HCT116 (cell line): ENCODE measurements at regions not wholly inside any gene's neighbourhood (a gene's known extent, or its start where the extent isn't known, plus 50 kb on each side); places are given as distances from the start of the nearest gene placed in this dataset.

Source experiments
- ATAC-seq: fragments of 200-7000 bp; cut with Tn5 transposase; 2 replicates; pipeline ENCODE4 v1.9.1; 2020; ENCODE audit warnings: mild to moderate bottlenecking, moderate library complexity
- BruUV-seq: library from RNA; stranded (reverse); fragments of 400-500 nt; replicated peaks from 2 replicates; lab custom pipeline; 2021; lab: Mats Ljungman, UMichigan
- CTCF ChIA-PET: fragments of 300-600 bp; sonication (Branson Sonifier 250); formaldehyde crosslinking; loops from one replicate; lab custom pipeline; 2021; ENCODE audit warnings: antibody characterized with exemption; lab: Charles Lee
- POLR2A ChIA-PET: fragments of 300-600, 350-600 bp; sonication (Branson Sonifier 250); formaldehyde crosslinking; loops from one replicate; lab custom pipeline; 2021; ENCODE audit warnings: antibody characterized with exemption; lab: Charles Lee
- RAD21 ChIA-PET, 2 experiments: fragments of 300-600 bp; sonication (Branson Sonifier 250); formaldehyde crosslinking; loops; one replicate each; lab custom pipeline; 2023; ENCODE audit warnings: low total read pairs in 2 of 2; ENCODE audit not compliant: uncharacterized antibody in 2 of 2, unreplicated experiment in 2 of 2, low non-redundant PET in 1 of 2; lab: Charles Lee
- DNase-seq: peaks from one replicate; pipeline ENCODE4 v3.0.0-alpha.2; 2010; ENCODE audit warnings: low read depth, low spot score
- H2AFZ ChIP-seq: fragments of 200-600 bp; shearing (Covaris generic), sonication (generic); 2 replicates; pipeline ENCODE4 v1.6.1; 2017; ENCODE audit warnings: low read depth, mixed run types, mixed read lengths, antibody characterized with exemption, low read length; ENCODE audit not compliant: poor library complexity, severe bottlenecking
- H3K27ac ChIP-seq: 2 replicates; pipeline ENCODE4 v1.5.1; 2012; ENCODE audit warnings: low read depth, low read length
- H3K27me3 ChIP-seq: fragments of 200-600 bp; sonication (generic); 2 replicates; pipeline ENCODE4 v1.6.1; 2016; ENCODE audit warnings: mixed run types, low read length, mixed read lengths; ENCODE audit not compliant: insufficient read depth
- H3K36me3 ChIP-seq, 2 experiments: fragments of 200-500 bp in 1 of 2; fragments of 200-600 bp in 1 of 2; sonication (Bioruptor generic) in 1 of 2; sonication (generic) in 1 of 2; 2 replicates each; pipeline versions ENCODE4 v1.5.1 to v1.6.1; 2014 to 2016; ENCODE audit warnings: low read length in 2 of 2, inconsistent platforms in 1 of 2, mixed read lengths in 1 of 2, mixed run types in 1 of 2; ENCODE audit not compliant: insufficient read depth in 2 of 2, control insufficient read depth in 1 of 2
- H3K4me1 ChIP-seq, 2 experiments: fragments of 200-600 bp in 1 of 2; sonication (generic) in 1 of 2; 2 replicates each; pipeline versions ENCODE4 v1.5.1 to v1.6.1; 2012 to 2017; ENCODE audit warnings: low read length in 2 of 2, inconsistent platforms in 1 of 2, mild to moderate bottlenecking in 1 of 2, mixed read lengths in 1 of 2, mixed run types in 1 of 2, moderate library complexity in 1 of 2; ENCODE audit not compliant: insufficient read depth in 2 of 2, control insufficient read depth in 1 of 2
- H3K4me2 ChIP-seq: fragments of 200-600 bp; sonication (generic); 2 replicates; pipeline ENCODE4 v1.6.1; 2017; ENCODE audit warnings: mixed run types, low read length, mixed read lengths
- H3K4me3 ChIP-seq, 2 experiments: fragments of 200-600 bp in 1 of 2; sonication (generic) in 1 of 2; replicated peaks in 1 of 2; 2 replicates each; pipeline ENCODE4 v1.5.1; 2011 to 2016; ENCODE audit warnings: low read length in 2 of 2, control low read depth in 1 of 2, low read depth in 1 of 2, mild to moderate bottlenecking in 1 of 2, mixed read lengths in 1 of 2, mixed run types in 1 of 2
- H3K79me2 ChIP-seq: fragments of 200-600 bp; sonication (generic); 2 replicates; pipeline ENCODE4 v1.6.1; 2017; ENCODE audit warnings: mild to moderate bottlenecking, mixed run types, low read length, moderate library complexity, mixed read lengths; ENCODE audit not compliant: insufficient read depth
- H3K9ac ChIP-seq: fragments of 200-600 bp; sonication (generic); 2 replicates; pipeline ENCODE4 v1.6.1; 2016; ENCODE audit warnings: low read length, mixed read lengths
- H3K9me2 ChIP-seq: fragments of 200-600 bp; sonication (generic), shearing (Covaris generic); 2 replicates; pipeline ENCODE4 v1.6.1; 2017; ENCODE audit warnings: mixed run types, mild to moderate bottlenecking, moderate library complexity; ENCODE audit not compliant: insufficient read depth
- H3K9me3 ChIP-seq, 2 experiments: fragments of 200-500 bp in 1 of 2; fragments of 200-600 bp in 1 of 2; sonication (Bioruptor generic) in 1 of 2; sonication (generic) in 1 of 2; 2 replicates each; pipeline ENCODE4 v1.6.1; 2014 to 2017; ENCODE audit warnings: low read length in 2 of 2, mixed read lengths in 2 of 2, inconsistent platforms in 1 of 2, low read depth in 1 of 2, mild to moderate bottlenecking in 1 of 2, mixed run types in 1 of 2, moderate library complexity in 1 of 2; ENCODE audit not compliant: control insufficient read depth in 1 of 2, insufficient read depth in 1 of 2
- H4K20me1 ChIP-seq: fragments of 200-600 bp; sonication (generic), shearing (Covaris generic); 2 replicates; pipeline ENCODE4 v1.6.1; 2017; ENCODE audit warnings: mixed run types, mild to moderate bottlenecking, moderate library complexity; ENCODE audit not compliant: insufficient read depth
- EGR1 ChIP-seq: IDR thresholded peaks from 2 replicates; pipeline ENCODE4 v1.6.1; 2012; ENCODE audit warnings: low read depth
- EZH2phosphoT487 ChIP-seq: fragments of 200-600 bp; IDR thresholded peaks from 2 replicates; pipeline ENCODE4 v1.6.1; 2018; ENCODE audit warnings: antibody characterized with exemption, borderline replicate concordance
- FOSL1 ChIP-seq: IDR thresholded peaks from 2 replicates; pipeline ENCODE4 v1.6.1; 2012; ENCODE audit warnings: low read depth
- JUND ChIP-seq: IDR thresholded peaks from 2 replicates; pipeline ENCODE4 v1.6.1; 2012
- POLR2AphosphoS5 ChIP-seq: IDR thresholded peaks from 2 replicates; pipeline ENCODE4 v1.6.1; 2011; ENCODE audit warnings: mild to moderate bottlenecking, low read depth, low read length, moderate library complexity
- SIN3A ChIP-seq: IDR thresholded peaks from 2 replicates; pipeline ENCODE4 v1.6.1; 2012; ENCODE audit warnings: low read depth
- SRF ChIP-seq: IDR thresholded peaks from 2 replicates; pipeline ENCODE4 v1.6.1; 2012; ENCODE audit warnings: low read depth
- TCF7L2 ChIP-seq: IDR thresholded peaks from 2 replicates; pipeline ENCODE4 v1.7.0; 2011; ENCODE audit warnings: borderline replicate concordance, inconsistent platforms; ENCODE audit not compliant: insufficient read depth, insufficient read length; ENCODE audit errors: extremely low read depth
- YY1 ChIP-seq: IDR thresholded peaks from 2 replicates; pipeline ENCODE4 v1.6.1; 2011; ENCODE audit warnings: low read length, low read depth, moderate library complexity, mild to moderate bottlenecking; ENCODE audit not compliant: insufficient replicate concordance; ENCODE audit errors: extremely low read depth
- ZFX ChIP-seq: fragments of 450-650 bp; IDR thresholded peaks from 2 replicates; pipeline ENCODE4 v1.6.1; 2017
- ZNF274 ChIP-seq: fragments of 200-500 bp; sonication (Bioruptor generic); IDR thresholded peaks from 2 replicates; pipeline ENCODE4 v1.6.1; 2014; ENCODE audit warnings: mild to moderate bottlenecking, low read depth, low read length, inconsistent platforms
- intact Hi-C: fragments of 100-400 bp; cut with micrococcal nuclease; formaldehyde crosslinking; loops from 2 replicates; pipeline ENCODE4 v1.10.0; 2022
- TF ChIP-seq, protein P1 (sequence below), 3 experiments: fragments of 200-600 bp in 1 of 3; sonication (generic) in 1 of 3; IDR thresholded peaks in 2 of 3; conservative IDR thresholded peaks in 1 of 3; 2 replicates each; pipeline ENCODE4 v1.5.1; 2012 to 2017; ENCODE audit warnings: low read depth in 2 of 3, low read length in 2 of 3, antibody characterized with exemption in 1 of 3, borderline replicate concordance in 1 of 3, control low read depth in 1 of 3, mild to moderate bottlenecking in 1 of 3, mixed read lengths in 1 of 3, mixed run types in 1 of 3, moderate library complexity in 1 of 3; ENCODE audit not compliant: insufficient read depth in 1 of 3
- TF ChIP-seq, protein P2 (sequence below): IDR thresholded peaks from 2 replicates; pipeline ENCODE4 v1.6.1; 2012; ENCODE audit warnings: low read depth
- TF ChIP-seq, protein P3 (sequence below): IDR thresholded peaks from 2 replicates; pipeline ENCODE4 v1.6.1; 2011; ENCODE audit warnings: mild to moderate bottlenecking, low read length, moderate library complexity; ENCODE audit not compliant: insufficient replicate concordance; ENCODE audit errors: extremely low read depth

DNA sequence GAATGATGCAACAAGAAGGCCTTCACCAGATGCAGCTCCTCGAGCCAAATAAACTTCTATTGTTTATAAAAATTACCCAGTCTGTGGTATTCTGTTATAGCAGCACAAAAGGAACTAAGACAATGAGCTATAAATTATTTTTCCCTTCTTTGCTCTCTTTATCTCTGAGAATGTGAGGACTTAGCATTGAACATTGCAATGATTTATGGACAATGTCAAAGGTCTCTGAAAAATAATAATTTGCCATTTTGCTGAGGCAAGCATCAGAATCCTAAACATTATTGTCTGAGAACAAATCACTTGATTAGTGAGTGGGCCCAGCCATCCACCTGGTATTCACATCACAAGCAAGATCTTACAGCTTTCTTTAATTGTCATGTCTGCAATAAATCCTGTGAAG is 95.4 kb upstream of the SSBP2 start (continued):
- no peak for TF ChIP-seq EGR1
- TF ChIP-seq, protein P1, sequence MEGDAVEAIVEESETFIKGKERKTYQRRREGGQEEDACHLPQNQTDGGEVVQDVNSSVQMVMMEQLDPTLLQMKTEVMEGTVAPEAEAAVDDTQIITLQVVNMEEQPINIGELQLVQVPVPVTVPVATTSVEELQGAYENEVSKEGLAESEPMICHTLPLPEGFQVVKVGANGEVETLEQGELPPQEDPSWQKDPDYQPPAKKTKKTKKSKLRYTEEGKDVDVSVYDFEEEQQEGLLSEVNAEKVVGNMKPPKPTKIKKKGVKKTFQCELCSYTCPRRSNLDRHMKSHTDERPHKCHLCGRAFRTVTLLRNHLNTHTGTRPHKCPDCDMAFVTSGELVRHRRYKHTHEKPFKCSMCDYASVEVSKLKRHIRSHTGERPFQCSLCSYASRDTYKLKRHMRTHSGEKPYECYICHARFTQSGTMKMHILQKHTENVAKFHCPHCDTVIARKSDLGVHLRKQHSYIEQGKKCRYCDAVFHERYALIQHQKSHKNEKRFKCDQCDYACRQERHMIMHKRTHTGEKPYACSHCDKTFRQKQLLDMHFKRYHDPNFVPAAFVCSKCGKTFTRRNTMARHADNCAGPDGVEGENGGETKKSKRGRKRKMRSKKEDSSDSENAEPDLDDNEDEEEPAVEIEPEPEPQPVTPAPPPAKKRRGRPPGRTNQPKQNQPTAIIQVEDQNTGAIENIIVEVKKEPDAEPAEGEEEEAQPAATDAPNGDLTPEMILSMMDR (IDR thresholded peaks at IDR 0.05 in 2 of 3, conservative IDR thresholded peaks at IDR 0.05 in 1 of 3; ENCODE audit: borderline replicate concordance in 1 of 3, insufficient read depth in 1 of 3, low read depth in 2 of 3, low read length in 2 of 3), result no peak
- no peak for TF ChIP-seq EZH2phosphoT487
- TF ChIP-seq JUND, result no peak

DNA sequence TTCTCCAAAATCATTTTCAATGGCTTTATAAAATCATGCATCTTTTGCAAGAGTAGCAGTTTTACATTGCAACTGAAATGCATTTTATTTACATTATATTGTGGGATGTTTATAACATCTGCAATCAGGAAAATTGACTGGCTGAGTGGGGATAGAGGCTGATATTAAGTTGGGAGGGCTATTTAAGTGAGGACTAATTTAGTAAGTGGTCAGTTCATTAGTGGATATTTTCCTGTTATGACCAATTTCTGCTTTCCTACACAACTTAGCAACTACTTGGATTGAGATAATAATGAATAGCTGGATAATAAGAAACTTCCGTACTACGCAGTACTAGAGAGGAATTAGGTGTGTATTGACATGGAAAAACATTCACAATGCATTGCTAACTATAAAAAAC is 92.9 kb upstream of the SSBP2 start:
- Histone ChIP-seq H4K20me1 (no peaks in the 10 kb centered on the region), H3K9me2 (no peaks in the 10 kb centered on the region), H3K9ac (no peak overlapping the region), H3K9me3 (no peaks in the 10 kb centered on the region), H3K4me2 (no peak overlapping the region), H3K79me2 (no peaks in the 10 kb centered on the region), H3K4me1 (peaks cover 3 to 12% of the 10 kb centered on the region in 2 experiments; a peak in 2 of 4 replicates), H3K36me3 (no peaks in the 10 kb centered on the region), H3K27me3 (no peaks in the 10 kb centered on the region), H2AFZ (no peak overlapping the region), H3K4me3 (no peak overlapping the region), H3K27ac (no peak overlapping the region)
- TF ChIP-seq TCF7L2 (no peak), FOSL1 (no peak), POLR2AphosphoS5 (no peak), SRF (no peak), SIN3A (no peak), YY1 (no peak), ZFX (no peak), EGR1 (no peak), ZNF274 (no peak)
- TF ChIP-seq, protein P2, sequence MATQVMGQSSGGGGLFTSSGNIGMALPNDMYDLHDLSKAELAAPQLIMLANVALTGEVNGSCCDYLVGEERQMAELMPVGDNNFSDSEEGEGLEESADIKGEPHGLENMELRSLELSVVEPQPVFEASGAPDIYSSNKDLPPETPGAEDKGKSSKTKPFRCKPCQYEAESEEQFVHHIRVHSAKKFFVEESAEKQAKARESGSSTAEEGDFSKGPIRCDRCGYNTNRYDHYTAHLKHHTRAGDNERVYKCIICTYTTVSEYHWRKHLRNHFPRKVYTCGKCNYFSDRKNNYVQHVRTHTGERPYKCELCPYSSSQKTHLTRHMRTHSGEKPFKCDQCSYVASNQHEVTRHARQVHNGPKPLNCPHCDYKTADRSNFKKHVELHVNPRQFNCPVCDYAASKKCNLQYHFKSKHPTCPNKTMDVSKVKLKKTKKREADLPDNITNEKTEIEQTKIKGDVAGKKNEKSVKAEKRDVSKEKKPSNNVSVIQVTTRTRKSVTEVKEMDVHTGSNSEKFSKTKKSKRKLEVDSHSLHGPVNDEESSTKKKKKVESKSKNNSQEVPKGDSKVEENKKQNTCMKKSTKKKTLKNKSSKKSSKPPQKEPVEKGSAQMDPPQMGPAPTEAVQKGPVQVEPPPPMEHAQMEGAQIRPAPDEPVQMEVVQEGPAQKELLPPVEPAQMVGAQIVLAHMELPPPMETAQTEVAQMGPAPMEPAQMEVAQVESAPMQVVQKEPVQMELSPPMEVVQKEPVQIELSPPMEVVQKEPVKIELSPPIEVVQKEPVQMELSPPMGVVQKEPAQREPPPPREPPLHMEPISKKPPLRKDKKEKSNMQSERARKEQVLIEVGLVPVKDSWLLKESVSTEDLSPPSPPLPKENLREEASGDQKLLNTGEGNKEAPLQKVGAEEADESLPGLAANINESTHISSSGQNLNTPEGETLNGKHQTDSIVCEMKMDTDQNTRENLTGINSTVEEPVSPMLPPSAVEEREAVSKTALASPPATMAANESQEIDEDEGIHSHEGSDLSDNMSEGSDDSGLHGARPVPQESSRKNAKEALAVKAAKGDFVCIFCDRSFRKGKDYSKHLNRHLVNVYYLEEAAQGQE, result no peak
- TF ChIP-seq, protein P1 (IDR thresholded peaks at IDR 0.05 in 2 of 3, conservative IDR thresholded peaks at IDR 0.05 in 1 of 3; ENCODE audit: borderline replicate concordance in 1 of 3, insufficient read depth in 1 of 3, low read depth in 2 of 3, low read length in 2 of 3), result no peak
- TF ChIP-seq, protein P3, sequence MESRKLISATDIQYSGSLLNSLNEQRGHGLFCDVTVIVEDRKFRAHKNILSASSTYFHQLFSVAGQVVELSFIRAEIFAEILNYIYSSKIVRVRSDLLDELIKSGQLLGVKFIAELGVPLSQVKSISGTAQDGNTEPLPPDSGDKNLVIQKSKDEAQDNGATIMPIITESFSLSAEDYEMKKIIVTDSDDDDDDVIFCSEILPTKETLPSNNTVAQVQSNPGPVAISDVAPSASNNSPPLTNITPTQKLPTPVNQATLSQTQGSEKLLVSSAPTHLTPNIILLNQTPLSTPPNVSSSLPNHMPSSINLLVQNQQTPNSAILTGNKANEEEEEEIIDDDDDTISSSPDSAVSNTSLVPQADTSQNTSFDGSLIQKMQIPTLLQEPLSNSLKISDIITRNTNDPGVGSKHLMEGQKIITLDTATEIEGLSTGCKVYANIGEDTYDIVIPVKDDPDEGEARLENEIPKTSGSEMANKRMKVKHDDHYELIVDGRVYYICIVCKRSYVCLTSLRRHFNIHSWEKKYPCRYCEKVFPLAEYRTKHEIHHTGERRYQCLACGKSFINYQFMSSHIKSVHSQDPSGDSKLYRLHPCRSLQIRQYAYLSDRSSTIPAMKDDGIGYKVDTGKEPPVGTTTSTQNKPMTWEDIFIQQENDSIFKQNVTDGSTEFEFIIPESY, result no peak
- DNase-seq (no peak), ATAC-seq (no peak)
- RAD21 ChIA-PET, result no interaction called here
- no TSS peak for BruUV-seq
- CTCF ChIA-PET, result no interaction called here
- intact Hi-C loops, result no loop called here
- POLR2A ChIA-PET, result no interaction called here
